IMR-90 (cell line): ENCODE measurements at regions not wholly inside any gene's neighbourhood (a gene's known extent, or its start where the extent isn't known, plus 50 kb on each side); places are given as distances from the start of the nearest gene placed in this dataset.

Experiments
- CEBPB ChIP-seq: IDR thresholded peaks from 2 replicates; pipeline ENCODE4 v1.6.1; 2012; ENCODE audit warnings: low read depth, low read length, improper control_type of control experiment
- FOS ChIP-seq: fragments of 150-350 bp; IDR thresholded peaks from 2 replicates; pipeline ENCODE4 v1.6.1; 2016; ENCODE audit warnings: low read depth, low read length
- MAFK ChIP-seq: IDR thresholded peaks from 2 replicates; pipeline ENCODE4 v1.6.1; 2012; ENCODE audit warnings: low read depth, low read length, improper control_type of control experiment
- MAZ ChIP-seq: IDR thresholded peaks from 2 replicates; pipeline ENCODE4 v1.6.1; 2012; ENCODE audit warnings: low read depth, mild to moderate bottlenecking, low read length, improper control_type of control experiment, moderate library complexity, borderline replicate concordance
- NFE2L2 ChIP-seq: fragments of 150-350 bp; IDR thresholded peaks from 2 replicates; pipeline ENCODE4 v1.6.1; 2016; ENCODE audit warnings: low read depth, mild to moderate bottlenecking, low read length
- POLR2A ChIP-seq: IDR thresholded peaks from 2 replicates; pipeline ENCODE4 v1.6.1; 2012; ENCODE audit warnings: mild to moderate bottlenecking, low read depth, low read length
- RAD21 ChIP-seq: IDR thresholded peaks from 2 replicates; pipeline ENCODE4 v1.6.1; 2012; ENCODE audit warnings: low read length, improper control_type of control experiment
- RFX5 ChIP-seq: IDR thresholded peaks from 2 replicates; pipeline ENCODE4 v1.8.0; 2012; ENCODE audit warnings: low read depth, mild to moderate bottlenecking, low read length, moderate library complexity
- SMC3 ChIP-seq: fragments of 150-350 bp; IDR thresholded peaks from 2 replicates; pipeline ENCODE4 v1.6.1; 2016; ENCODE audit warnings: low read depth, mild to moderate bottlenecking, antibody characterized with exemption, low read length, moderate library complexity
- TF ChIP-seq, protein P1 (sequence below): conservative IDR thresholded peaks from 2 replicates; pipeline ENCODE4 v1.5.1; 2012; ENCODE audit warnings: mild to moderate bottlenecking, low read depth, low read length, improper control_type of control experiment

DNA sequence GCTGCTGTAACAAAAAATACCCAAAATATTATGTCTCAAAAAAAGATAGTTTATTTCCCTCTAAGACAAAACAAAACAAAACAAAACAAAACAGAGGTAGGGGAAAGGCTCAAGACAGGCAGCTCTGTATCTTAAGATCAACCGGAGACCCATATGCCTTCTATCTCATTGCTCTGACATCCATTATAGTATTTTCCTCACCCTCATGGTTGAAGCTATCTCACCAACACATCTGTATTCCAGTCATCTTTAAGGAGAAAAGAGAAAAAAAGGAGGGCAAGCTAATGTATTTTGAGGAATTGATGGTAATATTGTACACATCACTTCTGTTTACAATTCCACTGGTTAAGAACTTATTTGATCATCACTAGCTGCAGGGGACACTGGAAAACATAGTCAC is 239.7 kb downstream of the ICOS start:
- TF ChIP-seq, protein P1, sequence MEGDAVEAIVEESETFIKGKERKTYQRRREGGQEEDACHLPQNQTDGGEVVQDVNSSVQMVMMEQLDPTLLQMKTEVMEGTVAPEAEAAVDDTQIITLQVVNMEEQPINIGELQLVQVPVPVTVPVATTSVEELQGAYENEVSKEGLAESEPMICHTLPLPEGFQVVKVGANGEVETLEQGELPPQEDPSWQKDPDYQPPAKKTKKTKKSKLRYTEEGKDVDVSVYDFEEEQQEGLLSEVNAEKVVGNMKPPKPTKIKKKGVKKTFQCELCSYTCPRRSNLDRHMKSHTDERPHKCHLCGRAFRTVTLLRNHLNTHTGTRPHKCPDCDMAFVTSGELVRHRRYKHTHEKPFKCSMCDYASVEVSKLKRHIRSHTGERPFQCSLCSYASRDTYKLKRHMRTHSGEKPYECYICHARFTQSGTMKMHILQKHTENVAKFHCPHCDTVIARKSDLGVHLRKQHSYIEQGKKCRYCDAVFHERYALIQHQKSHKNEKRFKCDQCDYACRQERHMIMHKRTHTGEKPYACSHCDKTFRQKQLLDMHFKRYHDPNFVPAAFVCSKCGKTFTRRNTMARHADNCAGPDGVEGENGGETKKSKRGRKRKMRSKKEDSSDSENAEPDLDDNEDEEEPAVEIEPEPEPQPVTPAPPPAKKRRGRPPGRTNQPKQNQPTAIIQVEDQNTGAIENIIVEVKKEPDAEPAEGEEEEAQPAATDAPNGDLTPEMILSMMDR: no peak
- TF ChIP-seq NFE2L2: no peak
- no peak for TF ChIP-seq RAD21
- TF ChIP-seq MAZ: no peak
- TF ChIP-seq MAFK: no peak
- TF ChIP-seq RFX5: no peak
- TF ChIP-seq SMC3: no peak
- TF ChIP-seq POLR2A: no peak
- TF ChIP-seq CEBPB: no peak
- no peak for TF ChIP-seq FOS
